ENCODE measurements at regions not wholly inside any gene's neighbourhood (a gene's known extent, or its start where the extent isn't known, plus 50 kb on each side); places are given as distances from the start of the nearest gene placed in this dataset.

GRCh38 chr14:104304451-104305351 is 166.3 kb downstream of the KIF26A start:
- intact Hi-C loops (cut with DNase I, micrococcal nuclease): no loop called here
- TF ChIP-seq, protein P1, sequence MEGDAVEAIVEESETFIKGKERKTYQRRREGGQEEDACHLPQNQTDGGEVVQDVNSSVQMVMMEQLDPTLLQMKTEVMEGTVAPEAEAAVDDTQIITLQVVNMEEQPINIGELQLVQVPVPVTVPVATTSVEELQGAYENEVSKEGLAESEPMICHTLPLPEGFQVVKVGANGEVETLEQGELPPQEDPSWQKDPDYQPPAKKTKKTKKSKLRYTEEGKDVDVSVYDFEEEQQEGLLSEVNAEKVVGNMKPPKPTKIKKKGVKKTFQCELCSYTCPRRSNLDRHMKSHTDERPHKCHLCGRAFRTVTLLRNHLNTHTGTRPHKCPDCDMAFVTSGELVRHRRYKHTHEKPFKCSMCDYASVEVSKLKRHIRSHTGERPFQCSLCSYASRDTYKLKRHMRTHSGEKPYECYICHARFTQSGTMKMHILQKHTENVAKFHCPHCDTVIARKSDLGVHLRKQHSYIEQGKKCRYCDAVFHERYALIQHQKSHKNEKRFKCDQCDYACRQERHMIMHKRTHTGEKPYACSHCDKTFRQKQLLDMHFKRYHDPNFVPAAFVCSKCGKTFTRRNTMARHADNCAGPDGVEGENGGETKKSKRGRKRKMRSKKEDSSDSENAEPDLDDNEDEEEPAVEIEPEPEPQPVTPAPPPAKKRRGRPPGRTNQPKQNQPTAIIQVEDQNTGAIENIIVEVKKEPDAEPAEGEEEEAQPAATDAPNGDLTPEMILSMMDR (IDR thresholded peaks at IDR 0.05): no peak
- Histone ChIP-seq H3K9me3 (ENCODE audit: control insufficient read depth in 1 of 2, insufficient read depth in 1 of 2, low read length in 2 of 2) (peaks cover 0 to 20% of the 10 kb centered on the region in 2 experiments), H3K4me1 (ENCODE audit: insufficient read depth, low read length) (no peaks in the 10 kb centered on the region), H3K36me3 (ENCODE audit: insufficient read depth, low read length) (no peaks in the 10 kb centered on the region), H3K27me3 (ENCODE audit: control insufficient read depth in 1 of 2, insufficient read depth in 2 of 2, low read length in 2 of 2) (no peaks in the 10 kb centered on the region), H3K4me3 (ENCODE audit: low read length) (no peak overlapping the region), H3K27ac (ENCODE audit: low read depth in 1 of 2, low read length in 2 of 2) (no peak overlapping the region)
- CTCF ChIA-PET: no interaction called here
- DNase-seq (no peak), ATAC-seq (ENCODE audit: poor library complexity) (no peak)
- H3K36me3 Mint-ChIP-seq (ENCODE audit: low read depth): no peaks in the 10 kb centered on the region
- H3K9me3 Mint-ChIP-seq: no peaks in the 10 kb centered on the region
- POLR2A ChIA-PET: no interaction called here
- H3K4me1 Mint-ChIP-seq (ENCODE audit: low read depth): no peaks in the 10 kb centered on the region
- no peak overlapping the region for H3K27ac Mint-ChIP-seq
- no peaks in the 10 kb centered on the region for H3K27me3 Mint-ChIP-seq
- H3K4me3 Mint-ChIP-seq: no peak overlapping the region

DNA sequence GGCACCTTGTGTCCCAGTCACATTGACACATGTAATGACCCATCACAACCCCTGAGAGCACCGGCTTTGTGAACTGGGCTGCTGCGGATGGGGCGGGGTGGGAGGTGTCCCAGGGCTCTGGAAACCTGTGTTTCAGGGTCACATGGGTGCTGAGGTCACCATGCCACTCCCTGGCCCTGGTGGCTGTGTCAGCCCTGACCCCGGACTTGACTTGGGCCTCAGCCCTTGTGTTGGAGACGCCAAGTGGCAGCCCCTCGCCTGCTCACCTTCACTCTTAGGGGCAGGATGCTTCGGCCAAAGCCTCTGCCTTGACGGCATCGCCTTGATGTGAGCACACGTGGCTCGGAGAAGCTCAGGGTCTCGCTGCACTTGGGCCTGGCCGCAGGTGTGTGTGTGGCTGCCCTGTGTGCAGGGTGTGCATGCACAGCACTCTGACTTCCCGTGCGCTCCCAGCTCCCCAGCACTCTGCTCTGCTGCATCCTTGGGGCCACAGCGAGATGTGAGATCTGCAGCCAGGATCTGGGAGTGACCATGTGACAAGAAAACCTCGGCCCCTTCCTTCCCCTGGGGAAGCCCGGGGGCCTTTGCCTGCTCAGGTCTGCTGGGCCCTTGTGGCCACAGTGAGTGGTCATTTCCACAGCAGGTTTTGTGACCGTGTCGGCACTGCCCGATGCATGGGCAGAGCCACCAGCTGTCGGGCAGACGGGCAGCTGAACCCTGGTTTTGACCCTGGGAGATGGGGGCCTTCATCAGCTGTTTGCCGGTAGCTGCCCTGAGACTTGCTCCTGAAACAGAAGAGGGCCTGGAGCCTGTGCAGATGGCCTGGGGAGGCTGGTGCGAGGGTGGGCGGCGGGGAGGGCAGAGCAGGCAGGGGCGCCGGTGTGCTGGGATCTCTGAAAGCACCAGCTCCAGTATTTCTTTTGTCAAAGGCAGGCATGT is 167.4 kb downstream of the KIF26A start:
- DNase-seq (no peak), ATAC-seq (ENCODE audit: poor library complexity) (no peak)
- intact Hi-C loops (cut with DNase I, micrococcal nuclease): no loop called here
- Histone ChIP-seq H3K36me3 (ENCODE audit: insufficient read depth, low read length) (no peaks in the 10 kb centered on the region), H3K4me1 (ENCODE audit: insufficient read depth, low read length) (no peaks in the 10 kb centered on the region), H3K27ac (ENCODE audit: low read depth in 1 of 2, low read length in 2 of 2) (no peak overlapping the region), H3K9me3 (ENCODE audit: control insufficient read depth in 1 of 2, insufficient read depth in 1 of 2, low read length in 2 of 2) (peaks cover 0 to 25% of the 10 kb centered on the region in 2 experiments), H3K27me3 (ENCODE audit: control insufficient read depth in 1 of 2, insufficient read depth in 2 of 2, low read length in 2 of 2) (no peaks in the 10 kb centered on the region), H3K4me3 (ENCODE audit: low read length) (no peak overlapping the region)
- no peak overlapping the region for H3K27ac Mint-ChIP-seq
- TF ChIP-seq, protein P1 (IDR thresholded peaks at IDR 0.05): no peak
- POLR2A ChIA-PET: no interaction called here
- no peaks in the 10 kb centered on the region for H3K36me3 Mint-ChIP-seq (ENCODE audit: low read depth)
- H3K27me3 Mint-ChIP-seq: no peaks in the 10 kb centered on the region
- CTCF ChIA-PET: no interaction called here
- H3K4me3 Mint-ChIP-seq: no peak overlapping the region
- H3K9me3 Mint-ChIP-seq: peaks cover 2% of the 10 kb centered on the region
- no peaks in the 10 kb centered on the region for H3K4me1 Mint-ChIP-seq (ENCODE audit: low read depth)

DNA sequence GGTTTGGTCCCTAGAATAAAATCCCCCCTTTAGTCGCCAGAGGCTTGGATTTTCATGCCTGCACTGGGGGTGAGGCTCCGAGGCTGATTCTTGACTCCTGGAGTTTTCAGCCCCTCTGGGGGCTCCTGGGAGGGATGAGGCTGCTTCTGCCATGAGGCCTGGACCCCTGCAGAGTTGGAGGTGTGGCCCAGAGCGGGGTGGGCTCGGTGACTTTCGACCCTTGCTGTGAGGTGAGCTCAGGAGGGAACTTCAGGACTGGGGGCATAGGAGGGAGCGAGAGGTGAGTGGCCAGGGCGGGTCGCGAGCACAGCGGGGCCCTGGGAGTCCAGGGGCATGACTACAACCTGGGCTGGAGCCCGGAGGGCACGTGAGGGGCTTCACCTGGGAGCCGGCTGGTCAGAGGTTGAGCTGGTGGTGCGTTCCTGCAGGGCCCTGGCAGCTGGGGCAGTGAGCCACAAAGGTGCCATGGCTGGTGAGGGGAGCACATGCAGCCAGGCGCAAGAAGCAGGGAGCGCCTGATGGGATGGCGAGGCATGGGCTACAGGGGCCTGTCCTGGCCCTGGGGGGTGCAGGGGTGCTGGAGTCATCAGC is 168.2 kb downstream of the KIF26A start:
- Histone ChIP-seq H3K36me3 (ENCODE audit: insufficient read depth, low read length) (no peaks in the 10 kb centered on the region), H3K9me3 (ENCODE audit: control insufficient read depth in 1 of 2, insufficient read depth in 1 of 2, low read length in 2 of 2) (peaks cover 0 to 25% of the 10 kb centered on the region in 2 experiments), H3K27me3 (ENCODE audit: control insufficient read depth in 1 of 2, insufficient read depth in 2 of 2, low read length in 2 of 2) (no peaks in the 10 kb centered on the region), H3K27ac (ENCODE audit: low read depth in 1 of 2, low read length in 2 of 2) (no peak overlapping the region), H3K4me1 (ENCODE audit: insufficient read depth, low read length) (no peaks in the 10 kb centered on the region), H3K4me3 (ENCODE audit: low read length) (no peak overlapping the region)
- ChIA-PET CTCF (no interaction called here), POLR2A (no interaction called here)
- Mint-ChIP-seq H3K36me3 (ENCODE audit: low read depth) (no peaks in the 10 kb centered on the region), H3K4me1 (ENCODE audit: low read depth) (no peaks in the 10 kb centered on the region), H3K4me3 (no peak overlapping the region), H3K27me3 (no peaks in the 10 kb centered on the region), H3K9me3 (peaks cover 5% of the 10 kb centered on the region), H3K27ac (no peak overlapping the region)
- intact Hi-C loops (cut with DNase I, micrococcal nuclease): no loop called here
- TF ChIP-seq, protein P1 (IDR thresholded peaks at IDR 0.05): no peak
- no peak for ATAC-seq (ENCODE audit: poor library complexity)
- DNase-seq: no peak
